ENCODE measurements at regions not wholly inside any gene's neighbourhood (a gene's known extent, or its start where the extent isn't known, plus 50 kb on each side); places are given as distances from the start of the nearest gene placed in this dataset.

DNA sequence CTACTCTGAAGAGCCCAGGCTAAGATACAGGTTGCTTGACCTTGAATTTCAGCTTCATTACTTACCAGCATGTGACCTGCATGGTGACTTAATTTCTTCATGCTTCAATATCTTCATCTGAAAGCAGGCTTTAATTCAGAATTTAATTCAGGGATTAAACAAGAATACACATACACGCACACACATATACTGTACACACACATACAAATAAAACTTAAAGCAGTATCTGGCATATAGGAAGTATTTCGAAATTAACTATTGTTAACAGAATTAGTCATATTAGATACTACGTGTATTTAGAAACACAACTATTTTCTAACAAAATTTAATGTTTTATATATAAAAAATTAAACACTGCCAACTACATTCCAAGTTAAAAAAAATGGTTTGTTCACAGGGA is 640.3 kb downstream of the SLC6A15 start:
- no peaks in the 10 kb centered on the region for H3K27me3 Mint-ChIP-seq (ENCODE audit: low read depth)
- DNase-seq (no peak), ATAC-seq (replicated peaks in 1 of 2) (no peak)
- H3K4me1 Mint-ChIP-seq (ENCODE audit: low read depth) = no peaks in the 10 kb centered on the region
- H3K27ac Mint-ChIP-seq = no peak overlapping the region
- H3K9me3 Mint-ChIP-seq = peaks cover 4 to 7% of the 10 kb centered on the region in 2 donors
- H3K36me3 Mint-ChIP-seq (ENCODE audit: insufficient read depth in 2 of 2) = no peaks in the 10 kb centered on the region
- no peak overlapping the region for H3K4me3 Mint-ChIP-seq

- Mint-ChIP-seq H3K9me3 (peaks cover 4 to 7% of the 10 kb centered on the region in 2 donors), H3K4me3 (no peak overlapping the region), H3K4me1 (ENCODE audit: low read depth) (no peaks in the 10 kb centered on the region), H3K27ac (no peak overlapping the region), H3K27me3 (ENCODE audit: low read depth) (no peaks in the 10 kb centered on the region), H3K36me3 (ENCODE audit: insufficient read depth in 2 of 2) (no peaks in the 10 kb centered on the region)
- ATAC-seq (replicated peaks in 1 of 2) = no peak
- no peak for DNase-seq
Measured at GRCh38 chr12:84270470-84271140, 642.0 kb downstream of the SLC6A15 start.

DNA sequence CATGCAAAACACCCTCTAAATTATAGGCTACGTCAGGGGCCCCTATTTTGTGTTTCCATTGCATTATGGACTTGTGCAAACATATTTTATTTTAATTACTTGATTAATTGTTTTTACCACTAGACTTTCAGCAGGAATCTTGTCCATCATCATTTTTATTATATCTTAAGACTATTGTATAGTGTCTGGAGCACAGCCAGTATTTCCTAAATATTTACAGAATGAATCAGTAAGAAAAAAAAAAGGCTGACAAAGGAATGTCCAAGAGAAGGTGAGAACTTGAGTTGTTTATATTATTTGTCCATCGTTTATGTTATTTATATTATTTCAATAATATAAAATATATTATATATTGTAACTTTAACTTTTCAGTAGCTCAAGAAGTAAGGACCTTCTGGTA is 664.7 kb downstream of the SLC6A15 start:
- DNase-seq (no peak), ATAC-seq (replicated peaks in 1 of 2) (no peak)
- H3K4me3 Mint-ChIP-seq = no peak overlapping the region
- H3K9me3 Mint-ChIP-seq = peaks cover 4 to 7% of the 10 kb centered on the region in 2 donors
- H3K27ac Mint-ChIP-seq = no peak overlapping the region
- no peaks in the 10 kb centered on the region for H3K4me1 Mint-ChIP-seq (ENCODE audit: low read depth)
- no peaks in the 10 kb centered on the region for H3K27me3 Mint-ChIP-seq (ENCODE audit: low read depth)
- no peaks in the 10 kb centered on the region for H3K36me3 Mint-ChIP-seq (ENCODE audit: insufficient read depth in 2 of 2)

DNA sequence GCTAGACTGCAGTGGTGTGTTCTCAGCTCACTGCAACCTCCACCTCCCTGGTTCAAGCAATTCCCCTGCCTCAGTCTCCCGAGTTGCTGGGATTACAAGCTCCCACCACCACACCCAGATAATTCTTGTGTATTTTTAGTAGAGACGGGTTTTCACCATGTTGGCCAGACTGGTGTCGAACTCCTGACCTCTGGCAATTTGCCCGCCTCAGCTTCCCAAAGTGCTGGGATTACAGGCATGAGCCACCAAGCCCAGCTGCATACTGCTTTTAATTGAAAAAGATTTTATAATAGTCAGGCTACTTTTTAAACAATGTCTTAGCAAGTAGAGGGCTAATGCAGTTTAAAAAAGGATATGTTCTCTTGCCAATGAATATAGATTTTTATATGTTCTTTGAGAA is 668.9 kb downstream of the SLC6A15 start:
- Mint-ChIP-seq H3K9me3 (peaks cover 2 to 5% of the 10 kb centered on the region in 2 donors), H3K4me3 (no peak overlapping the region), H3K27ac (no peak overlapping the region), H3K27me3 (ENCODE audit: low read depth) (no peaks in the 10 kb centered on the region), H3K4me1 (ENCODE audit: low read depth) (no peaks in the 10 kb centered on the region), H3K36me3 (ENCODE audit: insufficient read depth in 2 of 2) (peaks cover 0 to 1% of the 10 kb centered on the region in 2 donors)
- ATAC-seq (replicated peaks in 1 of 2) (no peak), DNase-seq (no peak)

DNA sequence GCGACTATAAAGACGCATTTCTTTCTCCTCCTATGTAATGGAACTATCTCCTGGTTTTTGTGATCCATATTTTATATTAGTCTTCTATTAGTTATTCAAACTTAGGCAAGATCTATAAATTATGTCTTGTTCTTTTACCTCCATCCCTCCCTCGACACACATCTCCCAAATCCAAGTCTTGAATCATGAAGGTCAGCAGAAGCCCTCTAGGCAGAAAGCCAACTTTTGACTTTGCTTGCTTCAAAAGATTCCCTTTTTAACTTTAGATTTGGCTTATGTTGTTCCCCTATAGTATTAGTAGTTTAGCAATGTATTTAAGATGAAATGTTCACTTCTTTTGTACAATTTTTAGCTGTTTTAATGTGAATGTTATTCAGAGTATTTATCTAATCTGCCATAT is 689.8 kb downstream of the SLC6A15 start:
- DNase-seq (no peak), ATAC-seq (replicated peaks in 1 of 2) (no peak)
- H3K27ac Mint-ChIP-seq = no peak overlapping the region
- no peak overlapping the region for H3K4me3 Mint-ChIP-seq
- no peaks in the 10 kb centered on the region for H3K36me3 Mint-ChIP-seq (ENCODE audit: insufficient read depth in 2 of 2)
- no peaks in the 10 kb centered on the region for H3K4me1 Mint-ChIP-seq (ENCODE audit: low read depth)
- no peaks in the 10 kb centered on the region for H3K27me3 Mint-ChIP-seq (ENCODE audit: low read depth)
- H3K9me3 Mint-ChIP-seq = peaks cover 0 to 4% of the 10 kb centered on the region in 2 donors

DNA sequence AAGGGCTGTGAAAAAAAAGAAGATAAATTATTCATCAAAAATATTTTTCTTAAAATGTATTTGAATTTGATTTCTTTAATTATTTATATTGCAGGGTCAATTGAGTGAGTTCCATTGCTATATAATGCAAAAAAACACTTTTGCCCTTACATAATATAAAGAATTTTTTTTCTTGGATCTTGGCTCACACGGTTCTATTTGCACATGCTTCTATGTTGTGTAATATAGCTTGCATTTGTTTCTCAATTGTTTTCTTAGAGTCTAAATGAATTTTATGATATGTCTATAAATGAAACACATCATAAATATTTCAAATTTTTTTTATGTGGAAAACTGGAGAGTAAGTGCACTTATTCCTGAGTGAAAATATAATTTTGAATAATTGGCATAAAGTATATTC is 694.2 kb downstream of the SLC6A15 start:
- H3K27me3 Mint-ChIP-seq (ENCODE audit: low read depth) = no peaks in the 10 kb centered on the region
- H3K36me3 Mint-ChIP-seq (ENCODE audit: insufficient read depth in 2 of 2) = no peaks in the 10 kb centered on the region
- ATAC-seq (replicated peaks in 1 of 2) (no peak), DNase-seq (no peak)
- H3K4me3 Mint-ChIP-seq = no peak overlapping the region
- no peak overlapping the region for H3K27ac Mint-ChIP-seq
- peaks cover 4% of the 10 kb centered on the region in 2 donors for H3K9me3 Mint-ChIP-seq
- H3K4me1 Mint-ChIP-seq (ENCODE audit: low read depth) = no peaks in the 10 kb centered on the region

- ATAC-seq (replicated peaks in 1 of 2) (no peak), DNase-seq (no peak)
- Mint-ChIP-seq H3K27me3 (ENCODE audit: low read depth) (no peaks in the 10 kb centered on the region), H3K9me3 (peaks cover 0 to 8% of the 10 kb centered on the region in 2 donors), H3K4me1 (ENCODE audit: low read depth) (no peaks in the 10 kb centered on the region), H3K36me3 (ENCODE audit: insufficient read depth in 2 of 2) (no peaks in the 10 kb centered on the region), H3K27ac (no peak overlapping the region), H3K4me3 (no peak overlapping the region)
Measured at GRCh38 chr12:84201976-84202375, 710.6 kb downstream of the SLC6A15 start.

DNA sequence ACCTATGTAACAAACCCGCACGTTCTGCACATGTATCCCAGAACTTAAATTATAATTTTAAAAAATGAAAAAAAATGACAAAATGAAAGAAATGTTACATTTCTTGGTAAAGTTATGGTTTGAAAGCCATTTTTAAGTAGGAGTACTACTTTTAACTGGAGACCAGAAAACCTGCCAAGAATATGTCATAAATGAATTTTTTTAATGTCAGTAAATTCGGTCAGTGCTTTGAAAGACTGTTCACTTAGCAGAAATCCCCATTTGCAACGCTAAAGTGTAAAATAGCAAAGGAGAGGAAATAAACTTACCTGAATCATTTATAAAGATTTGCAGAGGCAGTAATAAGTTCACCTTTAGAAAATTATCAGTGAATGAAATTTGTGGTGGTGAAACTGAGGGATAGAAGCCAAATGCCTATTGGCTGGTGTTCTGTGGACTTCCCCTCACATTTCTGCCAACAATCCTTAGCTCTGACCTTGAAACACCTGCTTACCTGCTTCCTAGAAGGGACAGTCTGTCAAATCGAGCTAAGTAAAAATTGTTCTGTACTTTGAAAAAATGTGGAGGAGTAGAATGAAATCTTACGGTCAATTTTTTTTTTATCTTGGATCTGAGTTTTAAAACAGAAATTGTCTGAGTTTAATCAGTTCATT is 714.2 kb downstream of the SLC6A15 start:
- ATAC-seq (replicated peaks in 1 of 2) = no peak
- Mint-ChIP-seq H3K4me3 (no peak overlapping the region), H3K27me3 (ENCODE audit: low read depth) (no peaks in the 10 kb centered on the region), H3K27ac (no peak overlapping the region), H3K4me1 (ENCODE audit: low read depth) (no peaks in the 10 kb centered on the region), H3K36me3 (ENCODE audit: insufficient read depth in 2 of 2) (no peaks in the 10 kb centered on the region), H3K9me3 (peaks cover 8 to 12% of the 10 kb centered on the region in 2 donors)
- no peak for DNase-seq

GRCh38 chr12:84191779-84192178 is 720.8 kb downstream of the SLC6A15 start:
- H3K4me1 Mint-ChIP-seq (ENCODE audit: low read depth) = no peaks in the 10 kb centered on the region
- no peak overlapping the region for H3K27ac Mint-ChIP-seq
- H3K9me3 Mint-ChIP-seq = peaks cover 10 to 11% of the 10 kb centered on the region in 2 donors
- ATAC-seq (replicated peaks in 1 of 2) (no peak), DNase-seq (no peak)
- H3K4me3 Mint-ChIP-seq = no peak overlapping the region
- no peaks in the 10 kb centered on the region for H3K27me3 Mint-ChIP-seq (ENCODE audit: low read depth)
- H3K36me3 Mint-ChIP-seq (ENCODE audit: insufficient read depth in 2 of 2) = no peaks in the 10 kb centered on the region

- Mint-ChIP-seq H3K27ac (no peak overlapping the region), H3K9me3 (peaks cover 4% of the 10 kb centered on the region in 2 donors), H3K27me3 (ENCODE audit: low read depth) (no peaks in the 10 kb centered on the region), H3K4me3 (no peak overlapping the region), H3K36me3 (ENCODE audit: insufficient read depth in 2 of 2) (no peaks in the 10 kb centered on the region), H3K4me1 (ENCODE audit: low read depth) (no peaks in the 10 kb centered on the region)
- ATAC-seq (replicated peaks in 1 of 2) = no peak
- DNase-seq = no peak
Measured at GRCh38 chr12:84186433-84186832, 726.2 kb downstream of the SLC6A15 start.

GRCh38 chr12:84183576-84183975 is 729.0 kb downstream of the SLC6A15 start:
- Mint-ChIP-seq H3K27ac (no peak overlapping the region), H3K9me3 (peaks cover 2 to 4% of the 10 kb centered on the region in 2 donors), H3K36me3 (ENCODE audit: insufficient read depth in 2 of 2) (no peaks in the 10 kb centered on the region), H3K27me3 (ENCODE audit: low read depth) (no peaks in the 10 kb centered on the region), H3K4me1 (ENCODE audit: low read depth) (no peaks in the 10 kb centered on the region), H3K4me3 (no peak overlapping the region)
- ATAC-seq (replicated peaks in 1 of 2) (no peak), DNase-seq (no peak)

DNA sequence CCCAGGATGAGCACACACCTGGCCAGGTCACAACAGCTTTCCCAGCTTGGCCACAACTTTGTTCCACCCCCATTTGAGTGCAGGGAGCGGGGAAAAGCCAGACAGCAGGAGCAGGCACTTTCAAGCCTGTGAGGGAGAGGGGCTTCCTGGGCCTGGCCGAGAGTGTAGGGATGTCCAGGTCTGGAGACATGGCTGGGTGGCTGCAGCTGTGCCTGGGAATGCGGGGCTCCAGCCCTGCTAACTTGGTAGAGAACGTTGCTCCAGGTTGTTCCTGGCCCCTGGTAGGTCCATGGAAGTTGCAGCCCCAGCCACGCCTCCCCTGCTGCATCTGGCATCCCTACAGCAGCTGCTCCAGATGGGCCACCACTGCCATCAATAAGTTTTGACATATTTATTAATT is 738.5 kb downstream of the SLC6A15 start:
- Mint-ChIP-seq H3K4me3 (no peak overlapping the region), H3K27ac (no peak overlapping the region), H3K9me3 (peaks cover 0 to 3% of the 10 kb centered on the region in 2 donors)

GRCh38 chr12:84172823-84173424 is 739.7 kb downstream of the SLC6A15 start:
- no peak overlapping the region for H3K27ac Mint-ChIP-seq
- H3K27me3 Mint-ChIP-seq (ENCODE audit: low read depth) = no peaks in the 10 kb centered on the region
- H3K4me1 Mint-ChIP-seq (ENCODE audit: low read depth) = no peaks in the 10 kb centered on the region
- DNase-seq (no peak), ATAC-seq (replicated peaks in 1 of 2) (no peak)
- H3K9me3 Mint-ChIP-seq = peaks cover 0 to 3% of the 10 kb centered on the region in 2 donors
- H3K4me3 Mint-ChIP-seq = no peak overlapping the region
- H3K36me3 Mint-ChIP-seq (ENCODE audit: insufficient read depth in 2 of 2) = no peaks in the 10 kb centered on the region

More for the DNA sequence above, 738.5 kb downstream of the SLC6A15 start:
- H3K27me3 Mint-ChIP-seq (ENCODE audit: low read depth) = no peaks in the 10 kb centered on the region
- H3K36me3 Mint-ChIP-seq (ENCODE audit: insufficient read depth in 2 of 2) = no peaks in the 10 kb centered on the region
- DNase-seq (no peak), ATAC-seq (replicated peaks in 1 of 2) (no peak)
- no peaks in the 10 kb centered on the region for H3K4me1 Mint-ChIP-seq (ENCODE audit: low read depth)
